ENCODE measurements at regions not wholly inside any gene's neighbourhood (a gene's known extent, or its start where the extent isn't known, plus 50 kb on each side); places are given as distances from the start of the nearest gene placed in this dataset.

DNA sequence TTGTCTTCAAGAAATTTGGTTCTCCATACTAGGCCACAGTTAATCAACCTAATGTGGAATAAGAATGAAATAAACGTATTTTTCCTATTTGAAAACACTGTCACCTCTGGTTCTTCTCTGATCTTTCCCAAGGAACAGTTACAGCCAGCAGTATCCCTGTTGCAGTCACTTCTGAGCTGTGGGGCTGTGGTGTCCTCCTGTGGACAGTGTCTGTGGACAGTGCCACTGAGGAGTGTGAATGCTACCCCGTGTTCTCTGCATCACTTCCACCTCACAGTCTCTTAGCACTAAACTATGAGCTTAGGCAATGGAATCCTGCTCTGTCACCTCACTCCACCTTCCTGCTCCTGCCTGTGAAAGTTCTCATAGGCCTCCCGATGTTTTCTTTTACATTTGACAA, 817.5 kb downstream of the VGLL3 start:
- ATAC-seq (ENCODE audit: low read depth) (no peak), DNase-seq (no peak)
- no peaks in the 10 kb centered on the region for H3K9me3 ChIP-seq (ENCODE audit: control insufficient read depth, insufficient read depth, low read length)
- POLR2A ChIA-PET (ENCODE audit: unreplicated experiment) = no interaction called here
- H2BK5ac ChIP-seq (ENCODE audit: low read depth, low read length, poor library complexity, severe bottlenecking) = no peak overlapping the region
- TF ChIP-seq, protein P1, sequence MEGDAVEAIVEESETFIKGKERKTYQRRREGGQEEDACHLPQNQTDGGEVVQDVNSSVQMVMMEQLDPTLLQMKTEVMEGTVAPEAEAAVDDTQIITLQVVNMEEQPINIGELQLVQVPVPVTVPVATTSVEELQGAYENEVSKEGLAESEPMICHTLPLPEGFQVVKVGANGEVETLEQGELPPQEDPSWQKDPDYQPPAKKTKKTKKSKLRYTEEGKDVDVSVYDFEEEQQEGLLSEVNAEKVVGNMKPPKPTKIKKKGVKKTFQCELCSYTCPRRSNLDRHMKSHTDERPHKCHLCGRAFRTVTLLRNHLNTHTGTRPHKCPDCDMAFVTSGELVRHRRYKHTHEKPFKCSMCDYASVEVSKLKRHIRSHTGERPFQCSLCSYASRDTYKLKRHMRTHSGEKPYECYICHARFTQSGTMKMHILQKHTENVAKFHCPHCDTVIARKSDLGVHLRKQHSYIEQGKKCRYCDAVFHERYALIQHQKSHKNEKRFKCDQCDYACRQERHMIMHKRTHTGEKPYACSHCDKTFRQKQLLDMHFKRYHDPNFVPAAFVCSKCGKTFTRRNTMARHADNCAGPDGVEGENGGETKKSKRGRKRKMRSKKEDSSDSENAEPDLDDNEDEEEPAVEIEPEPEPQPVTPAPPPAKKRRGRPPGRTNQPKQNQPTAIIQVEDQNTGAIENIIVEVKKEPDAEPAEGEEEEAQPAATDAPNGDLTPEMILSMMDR (conservative IDR thresholded peaks at IDR 0.05; ENCODE audit: low read depth, low read length) = no peak
- TF ChIP-seq FOS (IDR thresholded peaks at IDR 0.05; ENCODE audit: low read depth, low read length) (no peak), RCOR1 (IDR thresholded peaks at IDR 0.05; ENCODE audit: insufficient replicate concordance, low read length) (no peak), NFE2L2 (IDR thresholded peaks at IDR 0.05; ENCODE audit: low read depth, low read length) (no peak), MXI1 (IDR thresholded peaks at IDR 0.05; ENCODE audit: borderline replicate concordance, low read depth, low read length) (no peak), RAD21 (IDR thresholded peaks at IDR 0.05; ENCODE audit: low read length) (no peak), SMC3 (IDR thresholded peaks at IDR 0.05; ENCODE audit: low read depth, low read length) (no peak), CEBPB (IDR thresholded peaks at IDR 0.05; ENCODE audit: low read depth, low read length) (no peak), POLR2A (IDR thresholded peaks at IDR 0.05; ENCODE audit: low read depth, low read length) (no peak), RFX5 (IDR thresholded peaks at IDR 0.05; ENCODE audit: low read depth, low read length) (no peak), BHLHE40 (IDR thresholded peaks at IDR 0.05; ENCODE audit: low read depth, low read length) (no peak), MAZ (IDR thresholded peaks at IDR 0.05; ENCODE audit: borderline replicate concordance, low read depth, low read length) (no peak), CHD1 (IDR thresholded peaks at IDR 0.05; ENCODE audit: low read depth, low read length) (no peak), MAFK (IDR thresholded peaks at IDR 0.05; ENCODE audit: low read depth, low read length) (no peak)
- TF ChIP-seq, protein P2, sequence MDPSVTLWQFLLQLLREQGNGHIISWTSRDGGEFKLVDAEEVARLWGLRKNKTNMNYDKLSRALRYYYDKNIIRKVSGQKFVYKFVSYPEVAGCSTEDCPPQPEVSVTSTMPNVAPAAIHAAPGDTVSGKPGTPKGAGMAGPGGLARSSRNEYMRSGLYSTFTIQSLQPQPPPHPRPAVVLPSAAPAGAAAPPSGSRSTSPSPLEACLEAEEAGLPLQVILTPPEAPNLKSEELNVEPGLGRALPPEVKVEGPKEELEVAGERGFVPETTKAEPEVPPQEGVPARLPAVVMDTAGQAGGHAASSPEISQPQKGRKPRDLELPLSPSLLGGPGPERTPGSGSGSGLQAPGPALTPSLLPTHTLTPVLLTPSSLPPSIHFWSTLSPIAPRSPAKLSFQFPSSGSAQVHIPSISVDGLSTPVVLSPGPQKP (IDR thresholded peaks at IDR 0.05; ENCODE audit: borderline replicate concordance, low read depth, low read length) = no peak
- TF ChIP-seq, protein P3, sequence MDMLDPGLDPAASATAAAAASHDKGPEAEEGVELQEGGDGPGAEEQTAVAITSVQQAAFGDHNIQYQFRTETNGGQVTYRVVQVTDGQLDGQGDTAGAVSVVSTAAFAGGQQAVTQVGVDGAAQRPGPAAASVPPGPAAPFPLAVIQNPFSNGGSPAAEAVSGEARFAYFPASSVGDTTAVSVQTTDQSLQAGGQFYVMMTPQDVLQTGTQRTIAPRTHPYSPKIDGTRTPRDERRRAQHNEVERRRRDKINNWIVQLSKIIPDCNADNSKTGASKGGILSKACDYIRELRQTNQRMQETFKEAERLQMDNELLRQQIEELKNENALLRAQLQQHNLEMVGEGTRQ (IDR thresholded peaks at IDR 0.05; ENCODE audit: low read depth, low read length) = no peak
- no peak overlapping the region for H2AK5ac ChIP-seq (ENCODE audit: low read depth, low read length)
- intact Hi-C loops (cut with micrococcal nuclease) = no loop called here
- no TSS peak for BruUV-seq (replicated peaks)
- CTCF ChIA-PET = no interaction called here
- H2BK120ac ChIP-seq (ENCODE audit: low read depth, low read length) = no peak overlapping the region
- H3K4ac ChIP-seq (ENCODE audit: low read depth, low read length) = no peak overlapping the region
- H3K4me2 ChIP-seq (ENCODE audit: low read depth, low read length) = no peak overlapping the region
- no peak overlapping the region for H3K56ac ChIP-seq (ENCODE audit: extremely low read depth, insufficient read depth, low read length)
- no peak overlapping the region for H3K18ac ChIP-seq (ENCODE audit: low read depth, low read length)
- no peak overlapping the region for H4K8ac ChIP-seq (ENCODE audit: low read depth in 2 of 2, low read length in 2 of 2)
- H3K27ac ChIP-seq (ENCODE audit: insufficient read depth, low read length) = no peak overlapping the region
- H3K9ac ChIP-seq (ENCODE audit: low read depth, low read length) = no peak overlapping the region
- no peaks in the 10 kb centered on the region for H3K36me3 ChIP-seq (ENCODE audit: control insufficient read depth, insufficient read depth, low read length)
- no peaks in the 10 kb centered on the region for H4K20me1 ChIP-seq (ENCODE audit: insufficient read depth, low read length)
- H2BK15ac ChIP-seq (ENCODE audit: low read depth, low read length) = no peak overlapping the region
- H2AK9ac ChIP-seq (replicated peaks; ENCODE audit: low read depth, low read length, poor library complexity) = no peak overlapping the region
- H2BK20ac ChIP-seq (ENCODE audit: low read depth, low read length) = no peak overlapping the region
- H3K79me1 ChIP-seq (ENCODE audit: low read depth in 1 of 2, low read length in 2 of 2) = no peaks in the 10 kb centered on the region
- H3K27me3 ChIP-seq (ENCODE audit: control insufficient read depth, insufficient read depth, low read length) = no peaks in the 10 kb centered on the region
- WGBS, 2 experiments (ENCODE audit: extremely low coverage in 2 of 2, insufficient read length in 1 of 2) = no CpG with 5 or more reads among the region's 3 CpGs
- H3K9me1 ChIP-seq (ENCODE audit: insufficient read depth, low read length) = no peaks in the 10 kb centered on the region
- no peak overlapping the region for H3K23ac ChIP-seq (ENCODE audit: low read depth, low read length)
- in situ Hi-C loops (cut with MboI; ENCODE audit: low sequenced_read_pairs) = no loop called here
- H3K4me1 ChIP-seq (ENCODE audit: control insufficient read depth, insufficient read depth, low read length) = no peaks in the 10 kb centered on the region
- no peak overlapping the region for H3K14ac ChIP-seq (replicated peaks; ENCODE audit: low read depth, low read length)
- H3K4me3 ChIP-seq (ENCODE audit: insufficient read depth, low read depth, low read length) = no peak overlapping the region
- no peak overlapping the region for H2AFZ ChIP-seq (replicated peaks; ENCODE audit: low read length, poor library complexity)
- H4K91ac ChIP-seq (ENCODE audit: insufficient read depth, low read depth, low read length) = no peak overlapping the region
- H4K5ac ChIP-seq (ENCODE audit: low read depth, low read length) = no peak overlapping the region
- dilution Hi-C loops (cut with HindIII; ENCODE audit: low sequenced_read_pairs, unreplicated experiment) = no loop called here
